H1 (cell line): ENCODE measurements at regions not wholly inside any gene's neighbourhood (a gene's known extent, or its start where the extent isn't known, plus 50 kb on each side); places are given as distances from the start of the nearest gene placed in this dataset.

Experiments used
- JUN ChIP-seq: IDR thresholded peaks from 2 replicates; pipeline ENCODE4 v1.6.1; 2011; ENCODE audit warnings: low read depth, mild to moderate bottlenecking, improper control_type of control experiment, low read length
- NANOG ChIP-seq: IDR thresholded peaks from 2 replicates; pipeline ENCODE4 v1.6.1; 2011; ENCODE audit warnings: low read length, low read depth, mild to moderate bottlenecking, inconsistent platforms; ENCODE audit not compliant: insufficient read depth, poor library complexity, severe bottlenecking
- RAD21 ChIP-seq, 2 experiments: IDR thresholded peaks in 1 of 2; conservative IDR thresholded peaks in 1 of 2; 2 replicates each; pipeline ENCODE4 v1.6.1; 2011; ENCODE audit warnings: low read depth in 2 of 2, low read length in 2 of 2, improper control_type of control experiment in 1 of 2, inconsistent platforms in 1 of 2, mild to moderate bottlenecking in 1 of 2, moderate library complexity in 1 of 2
- SUZ12 ChIP-seq: fragments of 200-600 bp; sonication (generic); IDR thresholded peaks from 2 replicates; pipeline ENCODE4 v1.6.1; 2012; ENCODE audit warnings: mild to moderate bottlenecking, inconsistent platforms, low read length, moderate library complexity, mixed read lengths
- TAF1 ChIP-seq: IDR thresholded peaks from 2 replicates; pipeline ENCODE4 v1.6.1; 2011; ENCODE audit warnings: mild to moderate bottlenecking, low read depth, low read length
- TF ChIP-seq, protein P1 (sequence below), 3 experiments: IDR thresholded peaks; 1 replicate in 2 of 3; 2 replicates in 1 of 3; pipeline versions ENCODE4 v1.5.1 to v1.6.1; 2011; ENCODE audit warnings: low read length in 3 of 3, mild to moderate bottlenecking in 3 of 3, inconsistent platforms in 2 of 3, low read depth in 1 of 3, moderate library complexity in 1 of 3; ENCODE audit not compliant: insufficient read depth in 1 of 3; ENCODE audit errors: control extremely low read depth in 1 of 3
- TF ChIP-seq, protein P2 (sequence below): IDR thresholded peaks from 2 replicates; pipeline ENCODE4 v1.6.1; 2012; ENCODE audit warnings: low read length, inconsistent platforms

DNA sequence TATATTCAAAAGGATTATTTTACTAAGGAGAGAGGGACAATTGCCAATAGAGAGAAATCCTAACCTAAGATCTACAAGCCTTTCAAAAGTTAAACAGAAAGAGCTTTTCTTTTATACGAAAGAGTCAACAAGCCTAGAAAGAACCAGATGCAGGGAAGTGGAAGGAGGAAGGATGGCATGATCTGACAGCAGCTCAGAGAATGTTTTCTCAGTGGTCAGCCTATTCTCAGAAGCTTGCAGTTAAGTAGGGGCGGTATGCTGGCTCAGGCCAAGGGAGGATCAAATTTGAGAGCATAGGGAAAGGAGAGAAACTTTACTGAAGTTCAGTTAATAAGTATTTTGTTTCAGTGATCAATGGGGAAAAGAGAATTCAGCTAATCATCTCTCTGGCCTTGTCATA is 88.0 kb upstream of the FTMT start (continued):
- TF ChIP-seq, protein P1, sequence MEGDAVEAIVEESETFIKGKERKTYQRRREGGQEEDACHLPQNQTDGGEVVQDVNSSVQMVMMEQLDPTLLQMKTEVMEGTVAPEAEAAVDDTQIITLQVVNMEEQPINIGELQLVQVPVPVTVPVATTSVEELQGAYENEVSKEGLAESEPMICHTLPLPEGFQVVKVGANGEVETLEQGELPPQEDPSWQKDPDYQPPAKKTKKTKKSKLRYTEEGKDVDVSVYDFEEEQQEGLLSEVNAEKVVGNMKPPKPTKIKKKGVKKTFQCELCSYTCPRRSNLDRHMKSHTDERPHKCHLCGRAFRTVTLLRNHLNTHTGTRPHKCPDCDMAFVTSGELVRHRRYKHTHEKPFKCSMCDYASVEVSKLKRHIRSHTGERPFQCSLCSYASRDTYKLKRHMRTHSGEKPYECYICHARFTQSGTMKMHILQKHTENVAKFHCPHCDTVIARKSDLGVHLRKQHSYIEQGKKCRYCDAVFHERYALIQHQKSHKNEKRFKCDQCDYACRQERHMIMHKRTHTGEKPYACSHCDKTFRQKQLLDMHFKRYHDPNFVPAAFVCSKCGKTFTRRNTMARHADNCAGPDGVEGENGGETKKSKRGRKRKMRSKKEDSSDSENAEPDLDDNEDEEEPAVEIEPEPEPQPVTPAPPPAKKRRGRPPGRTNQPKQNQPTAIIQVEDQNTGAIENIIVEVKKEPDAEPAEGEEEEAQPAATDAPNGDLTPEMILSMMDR (IDR thresholded peaks at IDR 0.05; ENCODE audit: control extremely low read depth in 1 of 3, insufficient read depth in 1 of 3, low read depth in 1 of 3, low read length in 3 of 3), result no peak
- TF ChIP-seq, protein P2, sequence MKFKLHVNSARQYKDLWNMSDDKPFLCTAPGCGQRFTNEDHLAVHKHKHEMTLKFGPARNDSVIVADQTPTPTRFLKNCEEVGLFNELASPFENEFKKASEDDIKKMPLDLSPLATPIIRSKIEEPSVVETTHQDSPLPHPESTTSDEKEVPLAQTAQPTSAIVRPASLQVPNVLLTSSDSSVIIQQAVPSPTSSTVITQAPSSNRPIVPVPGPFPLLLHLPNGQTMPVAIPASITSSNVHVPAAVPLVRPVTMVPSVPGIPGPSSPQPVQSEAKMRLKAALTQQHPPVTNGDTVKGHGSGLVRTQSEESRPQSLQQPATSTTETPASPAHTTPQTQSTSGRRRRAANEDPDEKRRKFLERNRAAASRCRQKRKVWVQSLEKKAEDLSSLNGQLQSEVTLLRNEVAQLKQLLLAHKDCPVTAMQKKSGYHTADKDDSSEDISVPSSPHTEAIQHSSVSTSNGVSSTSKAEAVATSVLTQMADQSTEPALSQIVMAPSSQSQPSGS, result no peak
- TF ChIP-seq JUN, result no peak
- no peak for TF ChIP-seq NANOG
- TF ChIP-seq RAD21 (IDR thresholded peaks at IDR 0.05 in 1 of 2, conservative IDR thresholded peaks at IDR 0.05 in 1 of 2; ENCODE audit: low read depth in 2 of 2, low read length in 2 of 2), result no peak
- TF ChIP-seq SUZ12, result no peak
- no peak for TF ChIP-seq TAF1
